Esophagus squamous epithelium (tissue), 4 donors: ENCODE measurements at regions not wholly inside any gene's neighbourhood (a gene's known extent, or its start where the extent isn't known, plus 50 kb on each side); places are given as distances from the start of the nearest gene placed in this dataset.

Source experiments
- POLR2A ChIP-seq, 4 donors: fragments of 450-650 bp; IDR thresholded peaks; one replicate each; pipeline ENCODE4 v1.6.1; 2017; ENCODE audit warnings: antibody characterized with exemption in 4 of 4, mild to moderate bottlenecking in 4 of 4, moderate library complexity in 3 of 4
- TF ChIP-seq, protein P1 (sequence below), 6 experiments: fragments of 450-650 bp in 4 of 6; fragments of 200-600 bp in 2 of 6; sonication (generic) in 2 of 6; IDR thresholded peaks; one replicate each; pipeline ENCODE4 v1.5.1; 2016 to 2019; ENCODE audit warnings: antibody characterized with exemption in 6 of 6, mild to moderate bottlenecking in 4 of 6, moderate library complexity in 4 of 6

DNA sequence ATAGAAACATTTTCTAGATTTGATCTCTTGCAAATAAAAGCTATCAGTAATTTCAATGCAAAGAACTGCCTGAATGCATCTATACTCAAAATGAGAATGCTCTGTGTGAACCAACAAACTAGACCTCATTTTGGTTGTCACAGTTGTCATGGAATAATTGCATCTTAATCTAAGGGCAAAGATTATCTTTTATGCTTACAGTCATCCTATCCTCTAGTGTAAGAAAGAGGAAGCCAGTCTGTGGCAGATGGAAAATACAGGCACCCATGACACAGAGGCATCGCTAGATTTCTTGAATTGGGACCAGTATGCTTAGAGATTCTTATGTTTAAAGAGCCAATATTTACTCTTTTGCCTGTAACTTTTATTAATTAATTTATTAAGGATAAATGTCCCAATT is 95.0 kb downstream of the MACIR start:
- TF ChIP-seq, protein P1, sequence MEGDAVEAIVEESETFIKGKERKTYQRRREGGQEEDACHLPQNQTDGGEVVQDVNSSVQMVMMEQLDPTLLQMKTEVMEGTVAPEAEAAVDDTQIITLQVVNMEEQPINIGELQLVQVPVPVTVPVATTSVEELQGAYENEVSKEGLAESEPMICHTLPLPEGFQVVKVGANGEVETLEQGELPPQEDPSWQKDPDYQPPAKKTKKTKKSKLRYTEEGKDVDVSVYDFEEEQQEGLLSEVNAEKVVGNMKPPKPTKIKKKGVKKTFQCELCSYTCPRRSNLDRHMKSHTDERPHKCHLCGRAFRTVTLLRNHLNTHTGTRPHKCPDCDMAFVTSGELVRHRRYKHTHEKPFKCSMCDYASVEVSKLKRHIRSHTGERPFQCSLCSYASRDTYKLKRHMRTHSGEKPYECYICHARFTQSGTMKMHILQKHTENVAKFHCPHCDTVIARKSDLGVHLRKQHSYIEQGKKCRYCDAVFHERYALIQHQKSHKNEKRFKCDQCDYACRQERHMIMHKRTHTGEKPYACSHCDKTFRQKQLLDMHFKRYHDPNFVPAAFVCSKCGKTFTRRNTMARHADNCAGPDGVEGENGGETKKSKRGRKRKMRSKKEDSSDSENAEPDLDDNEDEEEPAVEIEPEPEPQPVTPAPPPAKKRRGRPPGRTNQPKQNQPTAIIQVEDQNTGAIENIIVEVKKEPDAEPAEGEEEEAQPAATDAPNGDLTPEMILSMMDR (IDR thresholded peaks at IDR 0.05), result no peak
- no peak for TF ChIP-seq POLR2A (IDR thresholded peaks at IDR 0.05)
